Posterior cingulate gyrus (tissue), 11 donors: ENCODE measurements at regions not wholly inside any gene's neighbourhood (a gene's known extent, or its start where the extent isn't known, plus 50 kb on each side); places are given as distances from the start of the nearest gene placed in this dataset.
"Not testable (repeated sequence)": the region's sequence is repeated elsewhere in the genome, so short reads cannot be mapped to it uniquely, and the experiment has no call there.

Experiments
- DNase-seq, 10 donors: peaks; one replicate each; pipeline versions ENCODE4 v3.0.0 to v3.0.0-alpha.2; 2020 to 2021; ENCODE audit warnings: mixed read lengths in 3 of 10
- intact Hi-C: fragments of 100-400 bp; cut with DNase I; formaldehyde crosslinking; loops from one replicate; pipeline ENCODE4 v1.15.1; 2023

- intact Hi-C loops, DNase-seq: not testable (repeated sequence)
Observed at GRCh38 chr6:56778503-56778902, 135.8 kb upstream of the DST start.

GRCh38 chr6:56775498-56776166 lies 132.9 kb upstream of the DST start:
- DNase-seq, result no peak
- intact Hi-C loops, result no loop called here

- DNase-seq, result peak in 1 of 10 donors; percentile 79
Observed at GRCh38 chr6:56772737-56773184, 130.1 kb upstream of the DST start.

GRCh38 chr6:56771929-56772607 lies 129.4 kb upstream of the DST start:
- DNase-seq, result no peak
- intact Hi-C loops, result no loop called here

More at GRCh38 chr6:56772737-56773184, 130.1 kb upstream of the DST start:
- intact Hi-C loops, result no loop called here

DNA sequence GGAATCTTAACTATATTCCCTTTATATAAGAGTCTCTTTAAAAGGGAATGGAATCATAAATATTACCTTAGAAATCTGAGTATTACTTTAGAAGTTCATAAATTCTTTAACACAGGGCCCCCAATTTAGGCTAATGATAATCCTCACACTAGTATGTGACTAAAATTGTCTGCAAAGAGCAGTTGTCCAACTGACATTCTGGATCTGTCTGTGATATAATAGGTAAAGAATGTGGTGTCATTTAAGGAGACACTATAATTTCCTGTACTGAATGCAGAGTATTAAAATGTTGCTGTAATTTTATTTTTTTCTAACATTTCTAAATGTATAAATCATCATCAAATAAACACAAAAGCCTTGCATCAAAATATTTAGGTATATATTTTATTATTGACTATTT lies 128.5 kb upstream of the DST start:
- no peak for DNase-seq
- intact Hi-C loops, result no loop called here

- no peak for DNase-seq
- intact Hi-C loops, result no loop called here
Observed at GRCh38 chr6:56770011-56770520, 127.4 kb upstream of the DST start.

GRCh38 chr6:56767892-56768531 lies 125.3 kb upstream of the DST start:
- no peak for DNase-seq
- intact Hi-C loops, result no loop called here

- DNase-seq, result no peak
- intact Hi-C loops, result no loop called here
Observed at GRCh38 chr6:56767435-56767834, 124.7 kb upstream of the DST start.

GRCh38 chr6:56766806-56767178 lies 124.1 kb upstream of the DST start:
- intact Hi-C loops, result no loop called here
- DNase-seq, result no peak

GRCh38 chr6:56766139-56766805 lies 123.6 kb upstream of the DST start:
- no peak for DNase-seq
- intact Hi-C loops, result no loop called here

GRCh38 chr6:56765494-56765893 lies 122.8 kb upstream of the DST start:
- intact Hi-C loops, result loop anchor here (2.0 kb wide), 1 partner anchor 57 kb away; no protein-coding TSS in a partner anchor
- DNase-seq, result no peak

DNA sequence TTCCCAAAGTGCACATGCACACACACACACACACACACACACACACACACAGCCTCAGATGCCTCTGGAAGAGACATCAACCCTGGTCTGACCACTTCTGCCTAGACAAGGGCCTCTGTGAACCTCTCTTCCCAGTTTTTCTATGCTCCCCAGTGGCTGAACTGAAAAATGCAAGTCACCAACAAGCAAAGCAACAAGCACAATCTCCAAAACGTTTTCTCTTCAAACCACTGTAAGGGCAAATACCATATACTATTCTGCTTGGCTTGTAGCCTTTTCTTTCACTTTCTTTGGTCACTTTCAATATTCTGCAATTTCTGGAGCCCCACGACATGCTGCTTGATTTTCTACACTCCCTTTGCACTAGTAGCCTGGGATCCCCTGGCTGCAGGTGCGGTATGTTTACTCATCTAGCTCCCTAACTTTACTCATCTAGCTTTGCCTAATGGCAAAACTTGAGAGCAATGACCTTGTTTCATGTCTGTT lies 121.4 kb upstream of the DST start:
- peak in 1 of 10 donors; percentile 51 for DNase-seq
- intact Hi-C loops, result loop anchor here (2.0 kb wide), 1 partner anchor 55 kb away; no protein-coding TSS in a partner anchor

DNA sequence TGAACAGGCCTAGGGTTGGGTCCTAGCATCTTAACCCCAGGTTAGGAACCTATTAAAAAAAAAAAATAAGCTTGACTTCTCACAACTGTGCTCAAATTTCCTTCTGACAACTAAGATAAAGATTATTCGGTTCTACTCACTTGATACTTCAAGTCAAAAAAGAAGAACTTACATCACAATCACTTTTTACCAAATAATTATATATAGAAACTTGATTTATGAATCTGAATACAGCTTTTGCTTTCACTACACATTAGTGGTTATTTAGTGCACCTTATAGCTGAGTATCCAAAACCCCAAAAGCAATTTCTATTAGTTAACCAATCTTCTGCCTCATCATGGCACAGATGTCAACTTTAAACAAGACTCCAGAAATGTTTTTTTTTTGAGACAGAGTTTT lies 119.0 kb upstream of the DST start:
- DNase-seq, result no peak
- intact Hi-C loops, result no loop called here

DNA sequence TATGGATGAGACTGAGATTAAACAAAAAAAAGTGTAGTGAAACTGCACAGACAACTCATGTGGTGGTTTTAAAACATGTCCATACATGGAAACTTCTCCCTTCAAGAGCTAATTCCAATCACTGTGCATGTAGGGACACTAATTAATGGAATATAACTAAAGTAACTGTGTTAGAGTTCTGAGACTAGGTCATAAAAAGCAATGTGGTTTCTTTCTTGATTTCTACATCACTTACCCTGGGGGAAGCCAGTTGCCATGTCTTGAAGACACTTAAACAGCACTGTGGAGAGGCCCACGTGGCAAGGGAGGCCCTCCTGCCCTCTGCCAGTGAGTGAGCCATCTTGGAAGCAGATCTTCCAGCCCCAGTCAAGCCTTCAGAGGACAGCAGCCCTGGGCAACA lies 118.2 kb upstream of the DST start:
- no peak for DNase-seq
- intact Hi-C loops, result no loop called here

GRCh38 chr6:56759521-56759920 lies 116.8 kb upstream of the DST start:
- no peak for DNase-seq
- intact Hi-C loops, result loop anchor here (2.0 to 5.0 kb wide), 2 partner anchors 85 to 122 kb away; no protein-coding TSS in a partner anchor

DNA sequence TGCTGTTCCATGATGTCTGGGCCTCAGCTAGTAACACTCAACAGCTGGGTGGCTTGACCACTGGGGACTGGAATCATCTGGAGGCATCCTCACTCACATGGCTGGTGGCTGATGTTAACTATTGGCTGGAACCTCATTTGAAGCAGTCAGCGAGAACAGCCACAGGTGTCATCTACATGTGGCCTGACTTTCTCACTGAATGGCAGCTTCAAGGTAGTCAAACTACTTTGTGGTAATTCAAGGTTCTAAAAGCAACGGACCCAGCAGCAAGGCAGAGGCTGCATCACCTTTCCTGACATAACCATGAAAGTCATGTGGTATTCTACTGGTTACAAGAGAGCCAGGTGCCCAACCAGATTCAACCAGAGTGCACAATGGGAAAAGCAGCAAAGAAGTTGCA lies 115.9 kb upstream of the DST start:
- intact Hi-C loops, result loop anchor here (2.0 to 5.0 kb wide), 2 partner anchors 86 to 121 kb away; no protein-coding TSS in a partner anchor
- DNase-seq, result no peak

GRCh38 chr6:56758120-56758519 lies 115.4 kb upstream of the DST start:
- DNase-seq, result no peak
- intact Hi-C loops, result loop anchor here (2.0 to 5.0 kb wide), 2 partner anchors 87 to 121 kb away; no protein-coding TSS in a partner anchor

DNA sequence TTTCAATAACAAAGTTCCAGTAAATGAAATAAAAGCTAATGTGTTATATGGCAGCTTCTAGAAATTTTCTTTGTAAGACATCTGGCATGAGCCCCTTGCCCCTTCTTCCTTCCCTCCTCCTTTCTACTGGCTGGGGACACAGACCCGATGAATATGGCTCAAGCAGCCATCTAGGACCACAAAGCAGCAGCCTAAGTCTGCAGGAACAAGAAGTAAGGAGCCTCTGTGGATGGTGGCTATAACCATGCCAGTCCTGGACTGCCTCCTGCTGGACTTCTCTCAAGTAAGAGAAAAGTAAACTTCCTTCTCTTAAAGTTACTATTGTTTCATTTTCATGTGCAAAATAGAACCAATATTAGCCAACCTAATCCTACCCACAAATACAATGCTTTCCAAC lies 114.9 kb upstream of the DST start:
- intact Hi-C loops, result loop anchor here (2.0 to 5.0 kb wide), 2 partner anchors 49 to 120 kb away; no protein-coding TSS in a partner anchor
- DNase-seq, result peak in 2 of 10 donors; percentile 51 to 83

DNA sequence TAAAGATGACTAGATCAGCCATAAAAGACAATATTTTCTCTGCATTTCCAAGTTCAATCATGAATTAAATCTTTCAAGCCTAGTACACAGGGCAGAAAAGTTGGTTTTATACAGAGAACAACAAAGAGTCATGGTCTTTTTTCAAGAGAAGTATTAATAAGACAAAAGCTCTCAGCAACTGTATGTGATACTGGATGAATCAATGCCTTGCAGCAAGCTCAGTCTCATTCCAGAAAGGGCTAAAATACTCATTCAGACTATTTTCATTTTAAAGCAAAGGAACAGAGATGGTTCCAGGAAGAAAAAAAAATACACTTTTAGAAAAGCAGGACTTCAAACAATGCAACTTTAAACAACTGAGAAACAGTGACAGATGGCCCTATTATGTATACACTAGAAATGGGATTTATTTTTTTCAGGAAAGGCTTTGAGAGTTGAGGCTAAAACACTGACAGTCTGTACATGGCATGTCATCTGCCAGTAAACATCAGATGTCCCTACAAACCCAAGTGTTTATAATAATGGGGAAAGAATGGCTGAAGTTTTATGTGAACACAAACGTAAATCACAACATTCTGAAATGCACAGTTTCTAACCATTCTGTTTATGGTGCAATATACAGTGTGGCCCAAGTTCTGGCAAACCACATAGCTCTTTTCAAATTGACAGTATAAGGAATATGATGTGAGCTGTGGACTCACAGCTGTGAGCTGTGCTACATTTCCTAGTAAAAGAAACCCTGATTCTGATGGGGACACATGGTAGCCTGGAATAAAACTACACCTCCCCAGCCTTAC lies 114.3 kb upstream of the DST start:
- DNase-seq, result no peak
- intact Hi-C loops, result loop anchor here (2.0 to 5.0 kb wide), 2 partner anchors 48 to 120 kb away; no protein-coding TSS in a partner anchor
